ENCODE measurements at regions not wholly inside any gene's neighbourhood (a gene's known extent, or its start where the extent isn't known, plus 50 kb on each side); places are given as distances from the start of the nearest gene placed in this dataset.

- TF ChIP-seq EZH2 (IDR thresholded peaks at IDR 0.05) (no peak), CTCF (IDR thresholded peaks at IDR 0.05) (no peak)
Observed at GRCh38 chr5:118397236-118397635, 591.1 kb downstream of the DTWD2 start.

Measured in neural progenitor cell (in vitro differentiated cells).